H1 (cell line): ENCODE measurements at regions not wholly inside any gene's neighbourhood (a gene's known extent, or its start where the extent isn't known, plus 50 kb on each side); places are given as distances from the start of the nearest gene placed in this dataset.

Experiments
- EZH2 ChIP-seq: fragments of 200-600 bp; sonication (generic); IDR thresholded peaks from 2 replicates; pipeline ENCODE4 v1.7.1; 2012; ENCODE audit warnings: low read depth, mild to moderate bottlenecking, moderate library complexity, low read length, inconsistent platforms; ENCODE audit not compliant: severe bottlenecking
- ZNF274 ChIP-seq: IDR thresholded peaks from 2 replicates; pipeline ENCODE4 v1.7.0; 2012; ENCODE audit warnings: low read length, borderline replicate concordance; ENCODE audit errors: extremely low read depth
- TF ChIP-seq, protein P1 (sequence below), 3 experiments: IDR thresholded peaks; 1 replicate in 2 of 3; 2 replicates in 1 of 3; pipeline versions ENCODE4 v1.5.1 to v1.6.1; 2011; ENCODE audit warnings: low read length in 3 of 3, mild to moderate bottlenecking in 3 of 3, inconsistent platforms in 2 of 3, low read depth in 1 of 3, moderate library complexity in 1 of 3; ENCODE audit not compliant: insufficient read depth in 1 of 3; ENCODE audit errors: control extremely low read depth in 1 of 3

DNA sequence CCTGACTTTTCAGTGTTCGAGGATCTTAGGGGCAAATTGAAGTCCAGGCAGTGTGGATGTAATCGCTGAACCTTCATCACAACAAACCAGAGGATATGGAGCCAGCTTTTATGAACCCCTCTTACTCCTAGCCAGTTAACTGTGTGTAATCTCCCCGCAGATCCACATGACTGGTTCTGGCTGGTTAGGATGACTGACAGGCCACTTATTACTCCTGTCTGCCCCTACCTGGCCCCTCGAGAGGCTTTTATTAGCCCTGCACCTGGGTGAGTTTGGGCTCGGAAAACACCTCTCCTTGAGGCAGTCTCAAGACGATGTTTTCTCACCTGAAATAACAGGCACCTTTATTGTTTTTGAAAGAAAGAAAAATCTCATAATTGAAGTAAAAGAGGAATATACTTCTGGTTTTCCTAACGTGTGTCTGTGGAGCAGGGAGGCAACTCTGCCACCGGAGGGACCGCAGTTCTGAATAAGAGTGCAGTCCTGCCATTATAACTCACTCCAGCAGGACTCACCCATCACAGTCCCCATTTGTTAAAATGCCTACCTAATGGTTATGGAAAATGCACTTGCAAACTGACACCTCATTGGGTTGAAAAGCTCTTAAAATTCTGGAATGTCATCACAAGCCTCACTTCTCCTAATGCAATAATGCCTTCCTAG, 291.9 kb upstream of the N4BP1 start:
- TF ChIP-seq EZH2 (no peak), ZNF274 (no peak)
- TF ChIP-seq, protein P1, sequence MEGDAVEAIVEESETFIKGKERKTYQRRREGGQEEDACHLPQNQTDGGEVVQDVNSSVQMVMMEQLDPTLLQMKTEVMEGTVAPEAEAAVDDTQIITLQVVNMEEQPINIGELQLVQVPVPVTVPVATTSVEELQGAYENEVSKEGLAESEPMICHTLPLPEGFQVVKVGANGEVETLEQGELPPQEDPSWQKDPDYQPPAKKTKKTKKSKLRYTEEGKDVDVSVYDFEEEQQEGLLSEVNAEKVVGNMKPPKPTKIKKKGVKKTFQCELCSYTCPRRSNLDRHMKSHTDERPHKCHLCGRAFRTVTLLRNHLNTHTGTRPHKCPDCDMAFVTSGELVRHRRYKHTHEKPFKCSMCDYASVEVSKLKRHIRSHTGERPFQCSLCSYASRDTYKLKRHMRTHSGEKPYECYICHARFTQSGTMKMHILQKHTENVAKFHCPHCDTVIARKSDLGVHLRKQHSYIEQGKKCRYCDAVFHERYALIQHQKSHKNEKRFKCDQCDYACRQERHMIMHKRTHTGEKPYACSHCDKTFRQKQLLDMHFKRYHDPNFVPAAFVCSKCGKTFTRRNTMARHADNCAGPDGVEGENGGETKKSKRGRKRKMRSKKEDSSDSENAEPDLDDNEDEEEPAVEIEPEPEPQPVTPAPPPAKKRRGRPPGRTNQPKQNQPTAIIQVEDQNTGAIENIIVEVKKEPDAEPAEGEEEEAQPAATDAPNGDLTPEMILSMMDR (IDR thresholded peaks at IDR 0.05; ENCODE audit: control extremely low read depth in 1 of 3, insufficient read depth in 1 of 3, low read depth in 1 of 3, low read length in 3 of 3), result peak; percentile 39 to 63 (median 45)
